Sigmoid colon (tissue), 6 donors: ENCODE measurements at regions not wholly inside any gene's neighbourhood (a gene's known extent, or its start where the extent isn't known, plus 50 kb on each side); places are given as distances from the start of the nearest gene placed in this dataset.

Experiments
- DNase-seq: peaks from one replicate; pipeline ENCODE4 v3.0.0-alpha.2; 2019
- H3K27ac ChIP-seq, 4 donors: fragments of 200-600 bp; sonication (generic); one replicate each; pipeline ENCODE4 v1.5.1; 2016 to 2019; ENCODE audit warnings: mild to moderate bottlenecking in 1 of 4
- H3K27me3 ChIP-seq, 3 donors: fragments of 200-600 bp; sonication (generic); one replicate each; pipeline ENCODE4 v1.5.1; 2019; ENCODE audit warnings: mild to moderate bottlenecking in 1 of 3
- H3K36me3 ChIP-seq, 4 donors: fragments of 200-600 bp; sonication (generic); one replicate each; pipeline ENCODE4 v1.5.1; 2016 to 2019
- H3K4me1 ChIP-seq, 4 donors: fragments of 200-600 bp; sonication (generic); one replicate each; pipeline ENCODE4 v1.5.1; 2017 to 2019
- H3K4me3 ChIP-seq, 4 donors: fragments of 200-600 bp; sonication (generic); one replicate each; pipeline ENCODE4 v1.5.1; 2017 to 2019; ENCODE audit warnings: mild to moderate bottlenecking in 2 of 4, moderate library complexity in 1 of 4
- H3K9me3 ChIP-seq, 4 donors: fragments of 200-600 bp in 3 of 4; sonication (generic) in 3 of 4; one replicate each; pipeline versions ENCODE4 v1.5.1 to v1.6.1; 2013 to 2019
- CTCF ChIP-seq, 4 experiments: fragments of 450-650 bp in 3 of 4; fragments of 200-600 bp in 1 of 4; IDR thresholded peaks; one replicate each; pipeline ENCODE4 v1.5.1; 2016 to 2019; ENCODE audit warnings: antibody characterized with exemption in 4 of 4, mild to moderate bottlenecking in 3 of 4, moderate library complexity in 2 of 4
- EP300 ChIP-seq, 4 donors: sonication (generic); formaldehyde crosslinking; IDR thresholded peaks; one replicate each; pipeline ENCODE4 v1.6.1; 2017; ENCODE audit warnings: antibody characterized with exemption in 4 of 4
- POLR2A ChIP-seq, 2 donors: fragments of 450-650 bp; IDR thresholded peaks; one replicate each; pipeline ENCODE4 v1.6.1; 2016; ENCODE audit warnings: antibody characterized with exemption in 2 of 2, mild to moderate bottlenecking in 2 of 2, moderate library complexity in 2 of 2
- POLR2AphosphoS5 ChIP-seq, 4 donors: sonication (generic); formaldehyde crosslinking; IDR thresholded peaks; one replicate each; pipeline ENCODE4 v1.6.1; 2017; ENCODE audit warnings: antibody characterized with exemption in 4 of 4
- WGBS, 2 donors: extraction: QIAGEN DNeasy Blood & Tissue Kit; methylation state at CpG; one replicate each; pipeline ENCODE4 v1.1.7; 2013; 5-methylcytosine and 5-hydroxymethylcytosine counted together
- intact Hi-C: fragments of 100-400 bp; cut with DNase I; formaldehyde crosslinking; loops from one replicate; pipeline ENCODE4 v1.15.1; 2023
- donor health status: healthy with polysubstance abuse.
- donor health status: healthy.

- TF ChIP-seq CTCF (IDR thresholded peaks at IDR 0.05) (no peak), POLR2AphosphoS5 (IDR thresholded peaks at IDR 0.05) (no peak), EP300 (IDR thresholded peaks at IDR 0.05) (no peak), POLR2A (IDR thresholded peaks at IDR 0.05) (no peak)
- Histone ChIP-seq H3K27ac (no peak overlapping the region), H3K36me3 (no peaks in the 10 kb centered on the region), H3K4me1 (no peaks in the 10 kb centered on the region), H3K9me3 (no peaks in the 10 kb centered on the region), H3K4me3 (no peak overlapping the region), H3K27me3 (peaks cover 0 to 4% (median 0%) of the 10 kb centered on the region in 3 donors)
- 16 to 67% methylated on average over 3 of the region's 3 CpGs for WGBS, 2 donors
- no peak for DNase-seq
- intact Hi-C loops, result no loop called here
Observed at GRCh38 chr3:61439122-61439458, 122.3 kb upstream of the PTPRG start.

GRCh38 chr3:61442696-61443095 is 118.7 kb upstream of the PTPRG start:
- intact Hi-C loops, result no loop called here
- Histone ChIP-seq H3K9me3 (no peaks in the 10 kb centered on the region), H3K4me1 (no peaks in the 10 kb centered on the region), H3K27me3 (peaks cover 0 to 4% (median 0%) of the 10 kb centered on the region in 3 donors), H3K36me3 (no peaks in the 10 kb centered on the region), H3K4me3 (no peak overlapping the region), H3K27ac (no peak overlapping the region)
- DNase-seq, result no peak
- TF ChIP-seq EP300 (IDR thresholded peaks at IDR 0.05) (no peak), POLR2AphosphoS5 (IDR thresholded peaks at IDR 0.05) (no peak), CTCF (IDR thresholded peaks at IDR 0.05) (no peak), POLR2A (IDR thresholded peaks at IDR 0.05) (no peak)
- 89 to 98% methylated on average over 3 of the region's 3 CpGs for whole genome bisulfite sequencing, 2 donors

GRCh38 chr3:61443886-61444285 is 117.5 kb upstream of the PTPRG start:
- Histone ChIP-seq H3K36me3 (no peaks in the 10 kb centered on the region), H3K4me1 (no peaks in the 10 kb centered on the region), H3K27me3 (peaks cover 0 to 4% (median 0%) of the 10 kb centered on the region in 3 donors), H3K9me3 (no peaks in the 10 kb centered on the region), H3K27ac (no peak overlapping the region), H3K4me3 (no peak overlapping the region)
- TF ChIP-seq POLR2AphosphoS5 (IDR thresholded peaks at IDR 0.05), result no peak
- TF ChIP-seq CTCF (IDR thresholded peaks at IDR 0.05), result no peak
- no peak for TF ChIP-seq EP300 (IDR thresholded peaks at IDR 0.05)
- TF ChIP-seq POLR2A (IDR thresholded peaks at IDR 0.05), result no peak
- no peak for DNase-seq
- intact Hi-C loops, result no loop called here

- intact Hi-C loops, result no loop called here
- Histone ChIP-seq H3K27me3 (no peaks in the 10 kb centered on the region), H3K9me3 (no peaks in the 10 kb centered on the region), H3K36me3 (no peaks in the 10 kb centered on the region), H3K4me3 (no peak overlapping the region), H3K4me1 (no peaks in the 10 kb centered on the region), H3K27ac (no peak overlapping the region)
- TF ChIP-seq POLR2AphosphoS5 (IDR thresholded peaks at IDR 0.05) (no peak), CTCF (IDR thresholded peaks at IDR 0.05) (no peak), EP300 (IDR thresholded peaks at IDR 0.05) (no peak), POLR2A (IDR thresholded peaks at IDR 0.05) (no peak)
- 94 to 95% methylated on average over 1 of the region's 1 CpG for WGBS, 2 donors
- no peak for DNase-seq
Observed at GRCh38 chr3:61444782-61445181, 116.6 kb upstream of the PTPRG start.

GRCh38 chr3:61445924-61446323 is 115.4 kb upstream of the PTPRG start:
- H3K27ac ChIP-seq, result no peak overlapping the region
- H3K36me3 ChIP-seq, result no peaks in the 10 kb centered on the region
- peaks cover 0 to 2% (median 0%) of the 10 kb centered on the region in 4 donors for H3K4me1 ChIP-seq
- H3K9me3 ChIP-seq, result no peaks in the 10 kb centered on the region
- H3K4me3 ChIP-seq, result no peak overlapping the region
- DNase-seq, result no peak
- TF ChIP-seq POLR2A (IDR thresholded peaks at IDR 0.05) (no peak), POLR2AphosphoS5 (IDR thresholded peaks at IDR 0.05) (no peak), CTCF (IDR thresholded peaks at IDR 0.05) (no peak), EP300 (IDR thresholded peaks at IDR 0.05) (no peak)
- intact Hi-C loops, result no loop called here
- 91 to 94% methylated on average over 7 of the region's 7 CpGs for WGBS, 2 donors
- H3K27me3 ChIP-seq, result no peaks in the 10 kb centered on the region
